Effector memory CD8-positive, alpha-beta T cell (primary cell): ENCODE measurements at regions not wholly inside any gene's neighbourhood (a gene's known extent, or its start where the extent isn't known, plus 50 kb on each side); places are given as distances from the start of the nearest gene placed in this dataset.
"Not testable (repeated sequence)": the region's sequence is repeated elsewhere in the genome, so short reads cannot be mapped to it uniquely, and the experiment has no call there.

ENCODE experiments used
- ATAC-seq: fragments of 150-1000 bp; cut with Tn5 transposase; replicated peaks from 2 replicates; pipeline ENCODE4 v1.10.0; 2021; ENCODE audit warnings: mild to moderate bottlenecking, moderate library complexity
- DNase-seq, 3 experiments: peaks; one replicate each; pipeline ENCODE4 v3.0.0; 2021
- H3K27ac Mint-ChIP-seq, 2 donors: one replicate each; pipeline ENCODE4 v1.8.0; 2022; ENCODE audit warnings: mild to moderate bottlenecking in 2 of 2, mixed read lengths in 2 of 2, moderate library complexity in 2 of 2
- H3K27me3 Mint-ChIP-seq, 2 donors: one replicate each; pipeline ENCODE4 v1.8.0; 2022; ENCODE audit warnings: mixed read lengths in 2 of 2
- H3K36me3 Mint-ChIP-seq: one replicate; pipeline ENCODE4 v1.8.0; 2022; ENCODE audit warnings: mild to moderate bottlenecking, moderate library complexity, mixed read lengths; ENCODE audit not compliant: insufficient read depth
- H3K4me1 Mint-ChIP-seq, 2 donors: one replicate each; pipeline ENCODE4 v1.8.0; 2022; ENCODE audit warnings: low read depth in 2 of 2, mixed read lengths in 2 of 2
- H3K4me3 Mint-ChIP-seq, 2 donors: one replicate each; pipeline ENCODE4 v1.8.0; 2022; ENCODE audit warnings: mild to moderate bottlenecking in 2 of 2, mixed read lengths in 2 of 2, moderate library complexity in 2 of 2
- H3K9me3 Mint-ChIP-seq, 2 donors: one replicate each; pipeline ENCODE4 v1.8.0; 2022; ENCODE audit warnings: mixed read lengths in 2 of 2

GRCh38 chr4:49285905-49286304 is 299.8 kb downstream of the CWH43 start:
- H3K27ac Mint-ChIP-seq, ATAC-seq, H3K36me3 Mint-ChIP-seq, H3K9me3 Mint-ChIP-seq, DNase-seq, H3K4me1 Mint-ChIP-seq, H3K27me3 Mint-ChIP-seq, H3K4me3 Mint-ChIP-seq: not testable (repeated sequence)

- H3K36me3 Mint-ChIP-seq, H3K9me3 Mint-ChIP-seq, H3K27ac Mint-ChIP-seq, DNase-seq, H3K4me3 Mint-ChIP-seq, H3K27me3 Mint-ChIP-seq, ATAC-seq, H3K4me1 Mint-ChIP-seq: not testable (repeated sequence)
Observed at GRCh38 chr4:49286926-49287745, 301.1 kb downstream of the CWH43 start.

GRCh38 chr4:49287893-49288292 is 301.8 kb downstream of the CWH43 start:
- H3K27me3 Mint-ChIP-seq, H3K4me1 Mint-ChIP-seq, H3K9me3 Mint-ChIP-seq, H3K27ac Mint-ChIP-seq, H3K36me3 Mint-ChIP-seq, DNase-seq, ATAC-seq, H3K4me3 Mint-ChIP-seq: not testable (repeated sequence)

GRCh38 chr4:49288796-49289195 is 302.7 kb downstream of the CWH43 start:
- not testable (repeated sequence) for H3K36me3 Mint-ChIP-seq, H3K27me3 Mint-ChIP-seq, ATAC-seq, DNase-seq, H3K4me1 Mint-ChIP-seq, H3K9me3 Mint-ChIP-seq, H3K27ac Mint-ChIP-seq, H3K4me3 Mint-ChIP-seq

GRCh38 chr4:49314815-49315214 is 328.7 kb downstream of the CWH43 start:
- not testable (repeated sequence) for ATAC-seq, H3K36me3 Mint-ChIP-seq, H3K27me3 Mint-ChIP-seq, H3K4me1 Mint-ChIP-seq, H3K4me3 Mint-ChIP-seq, DNase-seq, H3K27ac Mint-ChIP-seq
- peaks cover 10 to 18% of the 10 kb centered on the region in 2 donors for H3K9me3 Mint-ChIP-seq

- not testable (repeated sequence) for H3K36me3 Mint-ChIP-seq, DNase-seq, H3K4me1 Mint-ChIP-seq, H3K4me3 Mint-ChIP-seq, H3K27me3 Mint-ChIP-seq, ATAC-seq, H3K27ac Mint-ChIP-seq
- peaks cover 18 to 19% of the 10 kb centered on the region in 2 donors for H3K9me3 Mint-ChIP-seq
Observed at GRCh38 chr4:49320725-49321410, 334.8 kb downstream of the CWH43 start.

GRCh38 chr4:49321511-49322300 is 335.6 kb downstream of the CWH43 start:
- ATAC-seq, H3K27ac Mint-ChIP-seq, H3K27me3 Mint-ChIP-seq, H3K4me3 Mint-ChIP-seq, H3K4me1 Mint-ChIP-seq, H3K36me3 Mint-ChIP-seq, DNase-seq: not testable (repeated sequence)
- H3K9me3 Mint-ChIP-seq, result peaks cover 18 to 19% of the 10 kb centered on the region in 2 donors

GRCh38 chr4:49322610-49323572 is 336.8 kb downstream of the CWH43 start:
- H3K27me3 Mint-ChIP-seq, ATAC-seq, H3K4me3 Mint-ChIP-seq, DNase-seq, H3K36me3 Mint-ChIP-seq, H3K27ac Mint-ChIP-seq, H3K4me1 Mint-ChIP-seq: not testable (repeated sequence)
- peaks cover 18 to 19% of the 10 kb centered on the region in 2 donors for H3K9me3 Mint-ChIP-seq

GRCh38 chr4:49323573-49323940 is 337.5 kb downstream of the CWH43 start:
- not testable (repeated sequence) for H3K36me3 Mint-ChIP-seq, H3K4me1 Mint-ChIP-seq
- H3K9me3 Mint-ChIP-seq, result peaks cover 18 to 19% of the 10 kb centered on the region in 2 donors

More at GRCh38 chr4:49323573-49323940, 337.5 kb downstream of the CWH43 start:
- not testable (repeated sequence) for H3K27me3 Mint-ChIP-seq, H3K4me3 Mint-ChIP-seq, ATAC-seq, H3K27ac Mint-ChIP-seq, DNase-seq
